Body of pancreas (tissue), 4 donors: ENCODE measurements at regions not wholly inside any gene's neighbourhood (a gene's known extent, or its start where the extent isn't known, plus 50 kb on each side); places are given as distances from the start of the nearest gene placed in this dataset.

Experiments used
- ATAC-seq: fragments of 150-250 bp; one replicate; pipeline ENCODE4 v1.9.1; 2016
- DNase-seq, 4 donors: peaks; one replicate each; pipeline ENCODE4 v3.0.0-alpha.2; 2019
- H3K27ac ChIP-seq, 4 donors: fragments of 200-600 bp; sonication (generic); 1 replicate in 3 of 4; 2 replicates in 1 of 4; pipeline versions ENCODE4 v1.5.1 to v1.6.1; 2016 to 2019; ENCODE audit warnings: mild to moderate bottlenecking in 1 of 4, mixed read lengths in 1 of 4, moderate library complexity in 1 of 4
- H3K27me3 ChIP-seq, 2 donors: fragments of 200-600 bp; sonication (generic); one replicate each; pipeline ENCODE4 v1.6.0; 2016; ENCODE audit warnings: mild to moderate bottlenecking in 1 of 2
- H3K36me3 ChIP-seq, 2 donors: fragments of 200-600 bp; sonication (generic); replicated peaks in 1 of 2; 2 replicates each; pipeline ENCODE4 v1.5.1; 2016; ENCODE audit warnings: low read depth in 2 of 2; ENCODE audit not compliant: insufficient read depth in 1 of 2
- H3K4me1 ChIP-seq: fragments of 200-600 bp; sonication (generic); one replicate; pipeline ENCODE4 v1.6.0; 2016
- H3K4me3 ChIP-seq, 2 donors: fragments of 200-600 bp; sonication (generic); 1 replicate in 1 of 2; 2 replicates in 1 of 2; pipeline ENCODE4 v1.5.1; 2016 to 2019
- H3K9me3 ChIP-seq, 3 donors: fragments of 200-600 bp; sonication (generic); 1 replicate in 2 of 3; 2 replicates in 1 of 3; pipeline ENCODE4 v1.5.1; 2016
- POLR2A ChIP-seq, 3 donors: fragments of 450-650 bp; IDR thresholded peaks; one replicate each; pipeline ENCODE4 v1.6.1; 2016; ENCODE audit warnings: antibody characterized with exemption in 3 of 3, mild to moderate bottlenecking in 2 of 3
- WGBS, 2 donors: methylation state at CpG; one replicate each; pipeline ENCODE4 v1.1.5; 2017; 5-methylcytosine and 5-hydroxymethylcytosine counted together
- intact Hi-C: fragments of 100-400 bp; cut with DNase I; formaldehyde crosslinking; loops from one replicate; pipeline ENCODE4 v1.15.1; 2023
- TF ChIP-seq, protein P1 (sequence below), 7 experiments: fragments of 450-650 bp in 4 of 7; fragments of 200-600 bp in 3 of 7; sonication (generic) in 3 of 7; IDR thresholded peaks; one replicate each; pipeline ENCODE4 v1.5.1; 2016 to 2019; ENCODE audit warnings: antibody characterized with exemption in 7 of 7

DNA sequence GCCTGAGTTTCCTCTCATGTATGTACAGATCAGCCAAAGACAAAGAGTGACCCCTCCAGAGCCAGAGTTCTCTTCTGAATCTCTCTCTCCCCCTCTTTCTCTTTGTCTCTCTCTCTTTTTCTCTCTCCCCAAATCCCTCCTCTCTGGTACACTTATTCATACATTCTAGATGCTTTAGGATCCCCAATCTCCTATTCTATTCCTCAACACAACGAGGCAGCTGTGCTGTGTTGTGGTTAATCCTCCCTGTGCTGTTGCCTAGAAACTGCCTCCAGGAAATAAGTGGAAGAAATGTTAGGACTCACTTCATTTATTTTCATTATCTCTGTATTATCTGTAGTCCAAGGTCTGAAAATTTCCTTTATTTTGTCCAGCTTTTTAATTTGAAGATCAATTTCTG lies 350.5 kb upstream of the OR4E1 start:
- H3K27ac ChIP-seq, result no peak overlapping the region
- intact Hi-C loops, result no loop called here
- H3K4me1 ChIP-seq, result no peaks in the 10 kb centered on the region
- H3K4me3 ChIP-seq, result no peak overlapping the region
- H3K27me3 ChIP-seq, result no peaks in the 10 kb centered on the region
- H3K36me3 ChIP-seq, result no peaks in the 10 kb centered on the region
- TF ChIP-seq, protein P1, sequence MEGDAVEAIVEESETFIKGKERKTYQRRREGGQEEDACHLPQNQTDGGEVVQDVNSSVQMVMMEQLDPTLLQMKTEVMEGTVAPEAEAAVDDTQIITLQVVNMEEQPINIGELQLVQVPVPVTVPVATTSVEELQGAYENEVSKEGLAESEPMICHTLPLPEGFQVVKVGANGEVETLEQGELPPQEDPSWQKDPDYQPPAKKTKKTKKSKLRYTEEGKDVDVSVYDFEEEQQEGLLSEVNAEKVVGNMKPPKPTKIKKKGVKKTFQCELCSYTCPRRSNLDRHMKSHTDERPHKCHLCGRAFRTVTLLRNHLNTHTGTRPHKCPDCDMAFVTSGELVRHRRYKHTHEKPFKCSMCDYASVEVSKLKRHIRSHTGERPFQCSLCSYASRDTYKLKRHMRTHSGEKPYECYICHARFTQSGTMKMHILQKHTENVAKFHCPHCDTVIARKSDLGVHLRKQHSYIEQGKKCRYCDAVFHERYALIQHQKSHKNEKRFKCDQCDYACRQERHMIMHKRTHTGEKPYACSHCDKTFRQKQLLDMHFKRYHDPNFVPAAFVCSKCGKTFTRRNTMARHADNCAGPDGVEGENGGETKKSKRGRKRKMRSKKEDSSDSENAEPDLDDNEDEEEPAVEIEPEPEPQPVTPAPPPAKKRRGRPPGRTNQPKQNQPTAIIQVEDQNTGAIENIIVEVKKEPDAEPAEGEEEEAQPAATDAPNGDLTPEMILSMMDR (IDR thresholded peaks at IDR 0.05), result no peak
- no peak for TF ChIP-seq POLR2A (IDR thresholded peaks at IDR 0.05)
- no peaks in the 10 kb centered on the region for H3K9me3 ChIP-seq
- DNase-seq (no peak), ATAC-seq (no peak)
- 7 to 15% methylated on average over 1 of the region's 1 CpG for WGBS, 2 donors

DNA sequence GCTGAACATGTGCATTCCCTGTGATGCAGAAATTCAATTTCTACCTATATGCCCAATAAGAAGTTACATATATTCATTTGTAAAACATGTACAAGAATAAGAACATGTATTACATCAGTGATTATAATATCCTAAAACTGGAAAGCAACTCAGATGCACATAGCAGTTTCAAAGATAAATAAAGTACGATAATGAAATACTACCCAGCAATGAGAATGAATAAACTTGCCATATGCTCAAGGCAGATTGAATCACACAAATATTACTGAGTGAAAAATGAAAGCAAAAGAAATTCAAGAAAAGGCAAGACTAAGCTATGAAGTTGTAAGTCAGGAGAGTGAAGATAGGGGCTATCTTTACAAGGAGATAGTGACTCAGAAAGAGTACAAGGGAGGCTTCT lies 345.3 kb upstream of the OR4E1 start:
- H3K27me3 ChIP-seq, result no peaks in the 10 kb centered on the region
- 57 to 75% methylated on average over 1 of the region's 1 CpG for WGBS, 2 donors
- TF ChIP-seq, protein P1 (IDR thresholded peaks at IDR 0.05), result no peak
- no peak for TF ChIP-seq POLR2A (IDR thresholded peaks at IDR 0.05)
- ATAC-seq (no peak), DNase-seq (no peak)
- no peaks in the 10 kb centered on the region for H3K9me3 ChIP-seq
- intact Hi-C loops, result no loop called here
- no peaks in the 10 kb centered on the region for H3K4me1 ChIP-seq
- H3K27ac ChIP-seq, result no peak overlapping the region
- H3K4me3 ChIP-seq, result no peak overlapping the region
- no peaks in the 10 kb centered on the region for H3K36me3 ChIP-seq

DNA sequence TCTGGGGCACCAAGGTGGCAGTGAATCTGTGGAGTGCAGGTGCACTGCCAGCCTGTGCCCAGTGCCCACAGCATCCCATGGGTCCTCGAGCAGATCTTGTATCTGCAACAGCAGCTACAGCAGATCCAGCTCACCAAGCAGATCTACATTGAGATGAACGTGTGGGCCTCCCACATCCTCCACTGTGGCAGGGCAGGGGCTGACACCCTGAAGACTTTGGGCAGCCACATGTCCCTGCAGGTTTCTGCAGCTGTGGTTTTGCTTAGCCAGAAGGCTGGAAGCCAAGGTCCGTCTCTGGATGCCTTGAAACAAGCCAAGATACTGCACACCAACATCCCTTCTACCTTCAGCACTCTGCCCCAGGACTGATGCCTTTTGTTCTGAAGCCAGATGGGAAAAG lies 338.8 kb upstream of the OR4E1 start:
- Histone ChIP-seq H3K4me3 (no peak overlapping the region), H3K27ac (no peak overlapping the region), H3K9me3 (no peaks in the 10 kb centered on the region), H3K27me3 (no peaks in the 10 kb centered on the region), H3K4me1 (no peaks in the 10 kb centered on the region), H3K36me3 (no peaks in the 10 kb centered on the region)
- intact Hi-C loops, result no loop called here
- no peak for TF ChIP-seq POLR2A (IDR thresholded peaks at IDR 0.05)
- TF ChIP-seq, protein P1 (IDR thresholded peaks at IDR 0.05), result no peak
- DNase-seq (no peak), ATAC-seq (no peak)
- 57 to 67% methylated on average over 1 to 3 of the region's 3 CpGs for WGBS, 2 donors

DNA sequence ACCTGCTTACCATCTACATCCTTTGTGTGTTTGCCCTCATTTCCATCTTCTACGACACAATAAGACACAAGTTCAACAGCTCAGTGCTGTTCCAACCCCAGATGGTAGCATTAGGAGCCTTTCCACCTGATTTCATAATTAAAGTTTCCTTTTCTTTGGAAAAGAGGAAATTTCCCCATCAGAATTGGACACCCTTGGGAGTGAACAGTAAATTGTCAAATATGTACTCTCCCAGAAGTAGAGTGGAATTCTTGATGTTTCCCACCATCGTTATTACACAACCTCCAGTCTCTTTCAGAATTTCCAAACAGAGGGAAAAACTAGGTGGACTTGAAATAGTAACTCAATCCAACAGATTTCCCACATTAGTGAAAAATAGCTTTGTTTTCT lies 337.6 kb upstream of the OR4E1 start:
- H3K9me3 ChIP-seq, result no peaks in the 10 kb centered on the region
- TF ChIP-seq, protein P1 (IDR thresholded peaks at IDR 0.05), result no peak
- TF ChIP-seq POLR2A (IDR thresholded peaks at IDR 0.05), result no peak
- intact Hi-C loops, result no loop called here
- no peak overlapping the region for H3K4me3 ChIP-seq
- H3K4me1 ChIP-seq, result no peaks in the 10 kb centered on the region
- ATAC-seq (peak; percentile 15), DNase-seq (no peak)
- no peaks in the 10 kb centered on the region for H3K27me3 ChIP-seq
- 54 to 57% methylated on average over 2 of the region's 2 CpGs for WGBS, 2 donors
- H3K27ac ChIP-seq, result no peak overlapping the region
- H3K36me3 ChIP-seq, result no peaks in the 10 kb centered on the region

DNA sequence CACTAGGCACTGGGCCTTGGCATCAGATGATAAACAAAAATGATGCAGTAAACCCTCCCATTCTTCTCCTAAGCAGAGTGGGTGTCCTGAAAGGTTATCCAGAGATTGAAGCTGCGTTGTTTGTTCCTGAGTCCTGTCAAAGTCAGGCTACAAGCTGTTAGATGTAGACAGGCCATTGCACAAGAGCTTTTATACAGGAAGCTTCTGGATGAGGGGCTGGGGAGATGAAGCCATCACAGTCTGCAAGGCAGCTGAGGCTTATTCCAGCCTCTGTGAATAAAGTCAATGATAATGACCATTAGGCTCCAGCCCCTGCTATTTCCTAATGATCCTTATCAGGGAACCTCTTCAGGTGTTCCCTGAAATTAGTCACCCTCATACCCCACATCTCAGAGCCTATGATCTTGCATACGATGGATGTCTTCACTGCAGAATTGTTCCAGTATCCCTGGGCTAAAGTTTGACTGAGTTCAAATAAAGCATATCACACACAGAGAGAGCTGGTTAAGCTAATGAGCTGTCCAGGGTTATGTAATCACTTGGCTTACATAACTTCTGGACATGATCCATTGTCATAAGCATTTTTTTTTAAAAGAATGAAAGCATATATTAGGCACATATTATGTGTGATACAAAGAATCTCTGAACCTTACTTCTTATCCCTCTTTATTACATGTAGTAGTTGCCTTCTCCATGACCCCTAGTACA lies 337.1 kb upstream of the OR4E1 start:
- H3K27ac ChIP-seq, result no peak overlapping the region
- intact Hi-C loops, result no loop called here

More for the DNA sequence above, 337.1 kb upstream of the OR4E1 start:
- no peaks in the 10 kb centered on the region for H3K4me1 ChIP-seq
- H3K27me3 ChIP-seq, result no peaks in the 10 kb centered on the region
- no peaks in the 10 kb centered on the region for H3K36me3 ChIP-seq
- H3K9me3 ChIP-seq, result no peaks in the 10 kb centered on the region
- DNase-seq, result no peak
- TF ChIP-seq POLR2A (IDR thresholded peaks at IDR 0.05), result no peak
- TF ChIP-seq, protein P1 (IDR thresholded peaks at IDR 0.05), result no peak
- peak; percentile 18 for ATAC-seq
- WGBS, 2 donors, result 14 to 42% methylated on average over 2 of the region's 2 CpGs
- H3K4me3 ChIP-seq, result no peak overlapping the region
